K562 (cell line): ENCODE measurements at regions not wholly inside any gene's neighbourhood (a gene's known extent, or its start where the extent isn't known, plus 50 kb on each side); places are given as distances from the start of the nearest gene placed in this dataset.
A peak's percentile ranks its signal among the peaks of the same experiment; 100 is the strongest.

ENCODE experiments used
- CBFA2T3 ChIP-seq: fragments of 450-650 bp; IDR thresholded peaks from 2 replicates; pipeline ENCODE4 v1.6.1; 2017
- CBX3 ChIP-seq, 2 experiments: IDR thresholded peaks; 1 replicate in 1 of 2; 2 replicates in 1 of 2; pipeline ENCODE4 v1.6.1; 2012; ENCODE audit warnings: inconsistent platforms in 2 of 2, low read length in 2 of 2, borderline replicate concordance in 1 of 2, control low read depth in 1 of 2
- KLF13 ChIP-seq: fragments of 450-650 bp; IDR thresholded peaks from 2 replicates; pipeline ENCODE4 v1.6.1; 2016; ENCODE audit warnings: missing genetic modification characterization, low read depth, mild to moderate bottlenecking, missing compliant biosample characterization, moderate library complexity, borderline replicate concordance
- MAZ ChIP-seq, 2 experiments: fragments of 450-650 bp in 1 of 2; sonication (generic) in 1 of 2; formaldehyde crosslinking; IDR thresholded peaks in 1 of 2; conservative IDR thresholded peaks in 1 of 2; 2 replicates each; pipeline versions ENCODE4 v1.4.0 to v1.5.0; 2020; ENCODE audit warnings: mild to moderate bottlenecking in 1 of 2, missing genetic modification reagents in 1 of 2
- NCOR1 ChIP-seq: fragments of 450-650 bp; IDR thresholded peaks from 2 replicates; pipeline ENCODE4 v1.6.1; 2016; ENCODE audit warnings: mild to moderate bottlenecking, moderate library complexity
- NELFE ChIP-seq: IDR thresholded peaks from 2 replicates; pipeline ENCODE4 v1.6.1; 2011; ENCODE audit warnings: mild to moderate bottlenecking; ENCODE audit not compliant: insufficient read depth, insufficient read length
- SMARCA4 ChIP-seq: fragments of 450-650 bp; IDR thresholded peaks from 2 replicates; pipeline ENCODE4 v1.6.1; 2016
- SMARCE1 ChIP-seq: fragments of 450-650 bp; IDR thresholded peaks from 2 replicates; pipeline ENCODE4 v1.7.1; 2016; ENCODE audit warnings: mild to moderate bottlenecking
- SPI1 ChIP-seq: IDR thresholded peaks from 2 replicates; pipeline ENCODE4 v1.6.1; 2011; ENCODE audit warnings: low read depth, low read length, control low read depth, borderline replicate concordance
- STAT5A ChIP-seq: IDR thresholded peaks from 2 replicates; pipeline ENCODE4 v1.6.1; 2012; ENCODE audit warnings: low read length, inconsistent platforms, borderline replicate concordance
- TAL1 ChIP-seq: fragments of 450-650 bp; IDR thresholded peaks from 2 replicates; pipeline ENCODE4 v1.6.1; 2016; ENCODE audit warnings: mild to moderate bottlenecking
- ZBTB8A ChIP-seq: fragments of 450-650 bp; IDR thresholded peaks from 2 replicates; pipeline ENCODE4 v1.6.1; 2018; ENCODE audit warnings: mild to moderate bottlenecking, moderate library complexity; ENCODE audit not compliant: partially characterized antibody
- ZEB2 ChIP-seq: fragments of 450-650 bp; IDR thresholded peaks from 2 replicates; pipeline ENCODE4 v1.6.1; 2016
- TF ChIP-seq, protein P1 (sequence below): fragments of 450-650 bp; IDR thresholded peaks from 2 replicates; pipeline ENCODE4 v1.6.1; 2016; ENCODE audit warnings: mild to moderate bottlenecking, moderate library complexity
- TF ChIP-seq, protein P2 (sequence below): fragments of 450-650 bp; IDR thresholded peaks from 2 replicates; pipeline ENCODE4 v1.6.1; 2017; ENCODE audit warnings: antibody characterized with exemption, mild to moderate bottlenecking

DNA sequence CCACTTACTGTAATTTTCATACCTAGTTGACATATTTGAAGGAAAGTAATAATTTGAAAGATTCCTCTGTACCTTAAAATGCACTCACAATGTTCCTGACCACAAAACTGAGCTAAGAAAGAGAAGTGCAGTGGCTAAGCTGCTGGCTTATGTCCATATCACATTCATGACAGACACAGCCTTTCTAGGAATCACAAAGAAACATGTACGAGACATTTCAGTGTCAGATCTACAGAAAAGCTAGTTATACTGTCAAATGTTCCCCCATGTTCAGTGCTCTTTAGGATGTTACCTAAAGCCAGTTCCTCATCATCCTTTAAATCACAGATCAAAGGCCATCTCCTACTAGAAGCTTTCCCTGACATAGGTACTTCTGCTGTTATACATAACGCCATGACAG is 142.2 kb upstream of the C11orf58 start (continued):
- TF ChIP-seq, protein P1, sequence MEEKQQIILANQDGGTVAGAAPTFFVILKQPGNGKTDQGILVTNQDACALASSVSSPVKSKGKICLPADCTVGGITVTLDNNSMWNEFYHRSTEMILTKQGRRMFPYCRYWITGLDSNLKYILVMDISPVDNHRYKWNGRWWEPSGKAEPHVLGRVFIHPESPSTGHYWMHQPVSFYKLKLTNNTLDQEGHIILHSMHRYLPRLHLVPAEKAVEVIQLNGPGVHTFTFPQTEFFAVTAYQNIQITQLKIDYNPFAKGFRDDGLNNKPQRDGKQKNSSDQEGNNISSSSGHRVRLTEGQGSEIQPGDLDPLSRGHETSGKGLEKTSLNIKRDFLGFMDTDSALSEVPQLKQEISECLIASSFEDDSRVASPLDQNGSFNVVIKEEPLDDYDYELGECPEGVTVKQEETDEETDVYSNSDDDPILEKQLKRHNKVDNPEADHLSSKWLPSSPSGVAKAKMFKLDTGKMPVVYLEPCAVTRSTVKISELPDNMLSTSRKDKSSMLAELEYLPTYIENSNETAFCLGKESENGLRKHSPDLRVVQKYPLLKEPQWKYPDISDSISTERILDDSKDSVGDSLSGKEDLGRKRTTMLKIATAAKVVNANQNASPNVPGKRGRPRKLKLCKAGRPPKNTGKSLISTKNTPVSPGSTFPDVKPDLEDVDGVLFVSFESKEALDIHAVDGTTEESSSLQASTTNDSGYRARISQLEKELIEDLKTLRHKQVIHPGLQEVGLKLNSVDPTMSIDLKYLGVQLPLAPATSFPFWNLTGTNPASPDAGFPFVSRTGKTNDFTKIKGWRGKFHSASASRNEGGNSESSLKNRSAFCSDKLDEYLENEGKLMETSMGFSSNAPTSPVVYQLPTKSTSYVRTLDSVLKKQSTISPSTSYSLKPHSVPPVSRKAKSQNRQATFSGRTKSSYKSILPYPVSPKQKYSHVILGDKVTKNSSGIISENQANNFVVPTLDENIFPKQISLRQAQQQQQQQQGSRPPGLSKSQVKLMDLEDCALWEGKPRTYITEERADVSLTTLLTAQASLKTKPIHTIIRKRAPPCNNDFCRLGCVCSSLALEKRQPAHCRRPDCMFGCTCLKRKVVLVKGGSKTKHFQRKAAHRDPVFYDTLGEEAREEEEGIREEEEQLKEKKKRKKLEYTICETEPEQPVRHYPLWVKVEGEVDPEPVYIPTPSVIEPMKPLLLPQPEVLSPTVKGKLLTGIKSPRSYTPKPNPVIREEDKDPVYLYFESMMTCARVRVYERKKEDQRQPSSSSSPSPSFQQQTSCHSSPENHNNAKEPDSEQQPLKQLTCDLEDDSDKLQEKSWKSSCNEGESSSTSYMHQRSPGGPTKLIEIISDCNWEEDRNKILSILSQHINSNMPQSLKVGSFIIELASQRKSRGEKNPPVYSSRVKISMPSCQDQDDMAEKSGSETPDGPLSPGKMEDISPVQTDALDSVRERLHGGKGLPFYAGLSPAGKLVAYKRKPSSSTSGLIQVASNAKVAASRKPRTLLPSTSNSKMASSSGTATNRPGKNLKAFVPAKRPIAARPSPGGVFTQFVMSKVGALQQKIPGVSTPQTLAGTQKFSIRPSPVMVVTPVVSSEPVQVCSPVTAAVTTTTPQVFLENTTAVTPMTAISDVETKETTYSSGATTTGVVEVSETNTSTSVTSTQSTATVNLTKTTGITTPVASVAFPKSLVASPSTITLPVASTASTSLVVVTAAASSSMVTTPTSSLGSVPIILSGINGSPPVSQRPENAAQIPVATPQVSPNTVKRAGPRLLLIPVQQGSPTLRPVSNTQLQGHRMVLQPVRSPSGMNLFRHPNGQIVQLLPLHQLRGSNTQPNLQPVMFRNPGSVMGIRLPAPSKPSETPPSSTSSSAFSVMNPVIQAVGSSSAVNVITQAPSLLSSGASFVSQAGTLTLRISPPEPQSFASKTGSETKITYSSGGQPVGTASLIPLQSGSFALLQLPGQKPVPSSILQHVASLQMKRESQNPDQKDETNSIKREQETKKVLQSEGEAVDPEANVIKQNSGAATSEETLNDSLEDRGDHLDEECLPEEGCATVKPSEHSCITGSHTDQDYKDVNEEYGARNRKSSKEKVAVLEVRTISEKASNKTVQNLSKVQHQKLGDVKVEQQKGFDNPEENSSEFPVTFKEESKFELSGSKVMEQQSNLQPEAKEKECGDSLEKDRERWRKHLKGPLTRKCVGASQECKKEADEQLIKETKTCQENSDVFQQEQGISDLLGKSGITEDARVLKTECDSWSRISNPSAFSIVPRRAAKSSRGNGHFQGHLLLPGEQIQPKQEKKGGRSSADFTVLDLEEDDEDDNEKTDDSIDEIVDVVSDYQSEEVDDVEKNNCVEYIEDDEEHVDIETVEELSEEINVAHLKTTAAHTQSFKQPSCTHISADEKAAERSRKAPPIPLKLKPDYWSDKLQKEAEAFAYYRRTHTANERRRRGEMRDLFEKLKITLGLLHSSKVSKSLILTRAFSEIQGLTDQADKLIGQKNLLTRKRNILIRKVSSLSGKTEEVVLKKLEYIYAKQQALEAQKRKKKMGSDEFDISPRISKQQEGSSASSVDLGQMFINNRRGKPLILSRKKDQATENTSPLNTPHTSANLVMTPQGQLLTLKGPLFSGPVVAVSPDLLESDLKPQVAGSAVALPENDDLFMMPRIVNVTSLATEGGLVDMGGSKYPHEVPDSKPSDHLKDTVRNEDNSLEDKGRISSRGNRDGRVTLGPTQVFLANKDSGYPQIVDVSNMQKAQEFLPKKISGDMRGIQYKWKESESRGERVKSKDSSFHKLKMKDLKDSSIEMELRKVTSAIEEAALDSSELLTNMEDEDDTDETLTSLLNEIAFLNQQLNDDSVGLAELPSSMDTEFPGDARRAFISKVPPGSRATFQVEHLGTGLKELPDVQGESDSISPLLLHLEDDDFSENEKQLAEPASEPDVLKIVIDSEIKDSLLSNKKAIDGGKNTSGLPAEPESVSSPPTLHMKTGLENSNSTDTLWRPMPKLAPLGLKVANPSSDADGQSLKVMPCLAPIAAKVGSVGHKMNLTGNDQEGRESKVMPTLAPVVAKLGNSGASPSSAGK = no peak
- TF ChIP-seq, protein P2, sequence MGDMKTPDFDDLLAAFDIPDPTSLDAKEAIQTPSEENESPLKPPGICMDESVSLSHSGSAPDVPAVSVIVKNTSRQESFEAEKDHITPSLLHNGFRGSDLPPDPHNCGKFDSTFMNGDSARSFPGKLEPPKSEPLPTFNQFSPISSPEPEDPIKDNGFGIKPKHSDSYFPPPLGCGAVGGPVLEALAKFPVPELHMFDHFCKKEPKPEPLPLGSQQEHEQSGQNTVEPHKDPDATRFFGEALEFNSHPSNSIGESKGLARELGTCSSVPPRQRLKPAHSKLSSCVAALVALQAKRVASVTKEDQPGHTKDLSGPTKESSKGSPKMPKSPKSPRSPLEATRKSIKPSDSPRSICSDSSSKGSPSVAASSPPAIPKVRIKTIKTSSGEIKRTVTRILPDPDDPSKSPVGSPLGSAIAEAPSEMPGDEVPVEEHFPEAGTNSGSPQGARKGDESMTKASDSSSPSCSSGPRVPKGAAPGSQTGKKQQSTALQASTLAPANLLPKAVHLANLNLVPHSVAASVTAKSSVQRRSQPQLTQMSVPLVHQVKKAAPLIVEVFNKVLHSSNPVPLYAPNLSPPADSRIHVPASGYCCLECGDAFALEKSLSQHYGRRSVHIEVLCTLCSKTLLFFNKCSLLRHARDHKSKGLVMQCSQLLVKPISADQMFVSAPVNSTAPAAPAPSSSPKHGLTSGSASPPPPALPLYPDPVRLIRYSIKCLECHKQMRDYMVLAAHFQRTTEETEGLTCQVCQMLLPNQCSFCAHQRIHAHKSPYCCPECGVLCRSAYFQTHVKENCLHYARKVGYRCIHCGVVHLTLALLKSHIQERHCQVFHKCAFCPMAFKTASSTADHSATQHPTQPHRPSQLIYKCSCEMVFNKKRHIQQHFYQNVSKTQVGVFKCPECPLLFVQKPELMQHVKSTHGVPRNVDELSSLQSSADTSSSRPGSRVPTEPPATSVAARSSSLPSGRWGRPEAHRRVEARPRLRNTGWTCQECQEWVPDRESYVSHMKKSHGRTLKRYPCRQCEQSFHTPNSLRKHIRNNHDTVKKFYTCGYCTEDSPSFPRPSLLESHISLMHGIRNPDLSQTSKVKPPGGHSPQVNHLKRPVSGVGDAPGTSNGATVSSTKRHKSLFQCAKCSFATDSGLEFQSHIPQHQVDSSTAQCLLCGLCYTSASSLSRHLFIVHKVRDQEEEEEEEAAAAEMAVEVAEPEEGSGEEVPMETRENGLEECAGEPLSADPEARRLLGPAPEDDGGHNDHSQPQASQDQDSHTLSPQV = peak; percentile 67
- TF ChIP-seq STAT5A (peak; percentile 66), MAZ (CRISPR knock-in tag; conservative IDR thresholded peaks at IDR 0.05 in 1 of 2, IDR thresholded peaks at IDR 0.05 in 1 of 2) (no peak), SPI1 (peak; percentile 77; the same call in 1 of the 2 replicates), ZBTB8A (no peak), ZEB2 (0 out of 2 replicates have a peak, but pooled peaks have one; percentile 8), TAL1 (peak; percentile 39; the same call in 1 of the 2 replicates), NCOR1 (0 out of 2 replicates have a peak, but pooled peaks have one; percentile 30), KLF13 (tag) (no peak), SMARCE1 (0 out of 2 replicates have a peak, but pooled peaks have one; percentile 15), CBFA2T3 (peak; percentile 61), SMARCA4 (peak; percentile 46; the same call in 1 of the 2 replicates), CBX3 (IDR thresholded peaks at IDR 0.05; ENCODE audit: borderline replicate concordance in 1 of 2, low read length in 2 of 2) (peak in 1 of 2 experiments; percentile 36; a peak in 1 of 3 replicates), NELFE (no peak)
